H9 (cell line): ENCODE measurements at regions not wholly inside any gene's neighbourhood (a gene's known extent, or its start where the extent isn't known, plus 50 kb on each side); places are given as distances from the start of the nearest gene placed in this dataset.

Experiments used
- DNase-seq: peaks from one replicate; pipeline ENCODE4 v3.0.0-alpha.2; 2017
- H2AFZ ChIP-seq: one replicate; pipeline ENCODE4 v1.6.1; 2013; ENCODE audit warnings: mild to moderate bottlenecking, low read length, control low read depth, moderate library complexity
- H2AK5ac ChIP-seq: 2 replicates; pipeline ENCODE4 v1.6.1; 2013; ENCODE audit warnings: low read length, control low read depth, mixed read lengths; ENCODE audit not compliant: insufficient read length
- H2BK120ac ChIP-seq: one replicate; pipeline ENCODE4 v1.6.1; 2013; ENCODE audit warnings: low read depth, mild to moderate bottlenecking, low read length, control low read depth, inconsistent platforms; ENCODE audit not compliant: poor library complexity, severe bottlenecking
- H2BK12ac ChIP-seq: 2 replicates; pipeline ENCODE4 v1.6.1; 2013; ENCODE audit warnings: low read length, control low read depth, mixed read lengths, low read depth; ENCODE audit not compliant: insufficient read length
- H2BK15ac ChIP-seq: 2 replicates; pipeline ENCODE4 v1.6.1; 2013; ENCODE audit warnings: low read depth, low read length, control low read depth
- H2BK20ac ChIP-seq: one replicate; pipeline ENCODE4 v1.6.1; 2013; ENCODE audit warnings: low read depth, mild to moderate bottlenecking, low read length, control low read depth, inconsistent platforms; ENCODE audit not compliant: poor library complexity, severe bottlenecking
- H2BK5ac ChIP-seq: 2 replicates; pipeline ENCODE4 v1.6.1; 2013; ENCODE audit warnings: low read length, control low read depth, mixed read lengths; ENCODE audit not compliant: insufficient read length
- H3K14ac ChIP-seq: 2 replicates; pipeline ENCODE4 v1.6.1; 2013; ENCODE audit warnings: low read length, control low read depth; ENCODE audit not compliant: insufficient read depth
- H3K18ac ChIP-seq: 2 replicates; pipeline ENCODE4 v1.6.1; 2013; ENCODE audit warnings: low read depth, mild to moderate bottlenecking, mixed read lengths, low read length, control low read depth; ENCODE audit not compliant: insufficient read length
- H3K23ac ChIP-seq: 2 replicates; pipeline ENCODE4 v1.6.1; 2013; ENCODE audit warnings: low read length, control low read depth, mixed read lengths, low read depth; ENCODE audit not compliant: insufficient read length
- H3K23me2 ChIP-seq: 2 replicates; pipeline ENCODE4 v1.6.1; 2013; ENCODE audit warnings: low read depth, mild to moderate bottlenecking, mixed read lengths, low read length, control low read depth; ENCODE audit not compliant: insufficient read length, poor library complexity, severe bottlenecking
- H3K27ac ChIP-seq: 2 replicates; pipeline ENCODE4 v1.5.1; 2013; ENCODE audit warnings: low read length, control low read depth, mixed read lengths, low read depth; ENCODE audit not compliant: insufficient read length
- H3K27me3 ChIP-seq: 2 replicates; pipeline ENCODE4 v1.6.1; 2013; ENCODE audit warnings: low read length, control low read depth, inconsistent platforms; ENCODE audit not compliant: insufficient read depth
- H3K4ac ChIP-seq: 2 replicates; pipeline ENCODE4 v1.6.1; 2013; ENCODE audit warnings: low read depth, mild to moderate bottlenecking, control low read depth, inconsistent platforms, low read length, moderate library complexity
- H3K4me1 ChIP-seq: 2 replicates; pipeline ENCODE4 v1.6.1; 2013; ENCODE audit warnings: low read length, control low read depth, inconsistent platforms; ENCODE audit not compliant: insufficient read depth
- H3K4me2 ChIP-seq: 2 replicates; pipeline ENCODE4 v1.6.1; 2013; ENCODE audit warnings: low read length, control low read depth, mixed read lengths; ENCODE audit not compliant: insufficient read length, insufficient read depth
- H3K56ac ChIP-seq: 2 replicates; pipeline ENCODE4 v1.6.1; 2013; ENCODE audit warnings: low read depth, mild to moderate bottlenecking, mixed read lengths, low read length, control low read depth; ENCODE audit not compliant: insufficient read length
- H3K79me1 ChIP-seq: 2 replicates; pipeline ENCODE4 v1.6.1; 2013; ENCODE audit warnings: low read depth, mild to moderate bottlenecking, moderate library complexity, low read length, control low read depth, inconsistent platforms; ENCODE audit not compliant: insufficient read depth, poor library complexity, severe bottlenecking
- H3K79me2 ChIP-seq: 2 replicates; pipeline ENCODE4 v1.6.1; 2013; ENCODE audit warnings: low read length, control low read depth, inconsistent platforms; ENCODE audit not compliant: insufficient read depth
- H3K9ac ChIP-seq: 2 replicates; pipeline ENCODE4 v1.6.1; 2013; ENCODE audit warnings: low read length, control low read depth, mixed read lengths; ENCODE audit not compliant: insufficient read length; ENCODE audit errors: extremely low read depth
- H3K9me3 ChIP-seq: one replicate; pipeline ENCODE4 v1.6.1; 2013; ENCODE audit warnings: low read depth, low read length, inconsistent platforms; ENCODE audit not compliant: control insufficient read depth
- H3T11ph ChIP-seq: one replicate; pipeline ENCODE4 v1.6.1; 2013; ENCODE audit warnings: mild to moderate bottlenecking, low read length, control low read depth, inconsistent platforms
- H4K20me1 ChIP-seq: one replicate; pipeline ENCODE4 v1.6.1; 2013; ENCODE audit not compliant: control insufficient read depth, insufficient read length, insufficient read depth
- H4K5ac ChIP-seq: 2 replicates; pipeline ENCODE4 v1.6.1; 2013; ENCODE audit warnings: low read depth, mild to moderate bottlenecking, mixed read lengths, low read length, control low read depth; ENCODE audit not compliant: insufficient read length
- H4K8ac ChIP-seq: replicated peaks from 2 replicates; pipeline ENCODE4 v1.6.1; 2013; ENCODE audit warnings: low read length, control low read depth, mixed read lengths, low read depth; ENCODE audit not compliant: insufficient read length
- H4K91ac ChIP-seq: 2 replicates; pipeline ENCODE4 v1.6.1; 2013; ENCODE audit warnings: low read depth, mild to moderate bottlenecking, moderate library complexity, mixed read lengths, low read length, control low read depth; ENCODE audit not compliant: insufficient read length
- H3K27ac Mint-ChIP-seq, 3 experiments: 2 replicates in 2 of 3; 3 replicates in 1 of 3; pipeline ENCODE4 v1.8.0; 2020 to 2021; ENCODE audit warnings: mixed read lengths in 3 of 3, mild to moderate bottlenecking in 1 of 3, moderate library complexity in 1 of 3
- H3K27me3 Mint-ChIP-seq: 2 replicates; pipeline ENCODE4 v1.8.0; 2021; ENCODE audit warnings: low read depth, mild to moderate bottlenecking, moderate library complexity, mixed read lengths
- H3K36me3 Mint-ChIP-seq, 3 experiments: 2 replicates in 2 of 3; 3 replicates in 1 of 3; pipeline ENCODE4 v1.8.0; 2020 to 2021; ENCODE audit warnings: low read depth in 3 of 3, mixed read lengths in 3 of 3; ENCODE audit not compliant: insufficient read depth in 1 of 3
- H3K4me1 Mint-ChIP-seq, 2 experiments: 2 replicates each; pipeline ENCODE4 v1.8.0; 2020; ENCODE audit warnings: mixed read lengths in 2 of 2
- H3K4me3 Mint-ChIP-seq, 2 experiments: 2 replicates in 1 of 2; 3 replicates in 1 of 2; pipeline ENCODE4 v1.8.0; 2020 to 2021; ENCODE audit warnings: mild to moderate bottlenecking in 2 of 2, mixed read lengths in 2 of 2, moderate library complexity in 1 of 2
- H3K9me3 Mint-ChIP-seq, 2 experiments: 2 replicates in 1 of 2; 3 replicates in 1 of 2; pipeline ENCODE4 v1.8.0; 2020; ENCODE audit warnings: mild to moderate bottlenecking in 2 of 2, mixed read lengths in 2 of 2, moderate library complexity in 1 of 2
- WGBS: extraction: QIAGEN DNeasy Blood & Tissue Kit; methylation state at CpG from one replicate; pipeline ENCODE4 v1.1.7; 2013; ENCODE audit warnings: missing lambda C conversion rate, low lambda C conversion rate, mixed read lengths; ENCODE audit not compliant: insufficient read length; ENCODE audit errors: extremely low coverage; 5-methylcytosine and 5-hydroxymethylcytosine counted together
- TF ChIP-seq, protein P1 (sequence below): fragments of 200-600 bp; sonication (generic); conservative IDR thresholded peaks from 3 replicates; pipeline ENCODE4 v1.8.0; 2021; ENCODE audit warnings: antibody characterized with exemption, mild to moderate bottlenecking

GRCh38 chr17:14750866-14751265 is 450.0 kb downstream of the HS3ST3B1 start:
- Mint-ChIP-seq H3K27me3 (no peaks in the 10 kb centered on the region; the same call in 1 of the 2 replicates), H3K36me3 (peaks cover 0 to 7% (median 3%) of the 10 kb centered on the region in 3 experiments; a peak in 3 of 7 replicates), H3K27ac (peak overlapping the region in 1 of 3 experiments; percentile 15; a peak in 1 of 7 replicates), H3K4me3 (no peak overlapping the region), H3K4me1 (no peaks in the 10 kb centered on the region), H3K9me3 (peaks cover 0 to 6% of the 10 kb centered on the region in 2 experiments; a peak in 1 of 5 replicates)
- H4K5ac ChIP-seq = no peak overlapping the region
- H3K23me2 ChIP-seq = no peaks in the 10 kb centered on the region
- no peak overlapping the region for H2BK15ac ChIP-seq
- no peak overlapping the region for H3K14ac ChIP-seq
- no peaks in the 10 kb centered on the region for H3K79me1 ChIP-seq
- DNase-seq = no peak
- no peak overlapping the region for H2BK20ac ChIP-seq
- no peak overlapping the region for H3K4ac ChIP-seq
- H3K27ac ChIP-seq = no peak overlapping the region
- H2BK5ac ChIP-seq = no peak overlapping the region
- H3K79me2 ChIP-seq = no peaks in the 10 kb centered on the region
- no peak overlapping the region for H4K8ac ChIP-seq
- H3K18ac ChIP-seq = no peak overlapping the region
- H2BK120ac ChIP-seq = no peak overlapping the region
- H2BK12ac ChIP-seq = no peak overlapping the region
- no peak overlapping the region for H2AFZ ChIP-seq
- no peaks in the 10 kb centered on the region for H3K9me3 ChIP-seq
- H3K56ac ChIP-seq = no peak overlapping the region
- H3K4me2 ChIP-seq = no peak overlapping the region
- no peak overlapping the region for H4K91ac ChIP-seq
- no peak overlapping the region for H2AK5ac ChIP-seq
- WGBS = no CpG with 5 or more reads among the region's 5 CpGs
- no peak overlapping the region for H3T11ph ChIP-seq
- H3K23ac ChIP-seq = no peak overlapping the region
- no peak overlapping the region for H3K9ac ChIP-seq
- no peaks in the 10 kb centered on the region for H3K27me3 ChIP-seq
- H4K20me1 ChIP-seq = no peaks in the 10 kb centered on the region
- no peaks in the 10 kb centered on the region for H3K4me1 ChIP-seq
- TF ChIP-seq, protein P1, sequence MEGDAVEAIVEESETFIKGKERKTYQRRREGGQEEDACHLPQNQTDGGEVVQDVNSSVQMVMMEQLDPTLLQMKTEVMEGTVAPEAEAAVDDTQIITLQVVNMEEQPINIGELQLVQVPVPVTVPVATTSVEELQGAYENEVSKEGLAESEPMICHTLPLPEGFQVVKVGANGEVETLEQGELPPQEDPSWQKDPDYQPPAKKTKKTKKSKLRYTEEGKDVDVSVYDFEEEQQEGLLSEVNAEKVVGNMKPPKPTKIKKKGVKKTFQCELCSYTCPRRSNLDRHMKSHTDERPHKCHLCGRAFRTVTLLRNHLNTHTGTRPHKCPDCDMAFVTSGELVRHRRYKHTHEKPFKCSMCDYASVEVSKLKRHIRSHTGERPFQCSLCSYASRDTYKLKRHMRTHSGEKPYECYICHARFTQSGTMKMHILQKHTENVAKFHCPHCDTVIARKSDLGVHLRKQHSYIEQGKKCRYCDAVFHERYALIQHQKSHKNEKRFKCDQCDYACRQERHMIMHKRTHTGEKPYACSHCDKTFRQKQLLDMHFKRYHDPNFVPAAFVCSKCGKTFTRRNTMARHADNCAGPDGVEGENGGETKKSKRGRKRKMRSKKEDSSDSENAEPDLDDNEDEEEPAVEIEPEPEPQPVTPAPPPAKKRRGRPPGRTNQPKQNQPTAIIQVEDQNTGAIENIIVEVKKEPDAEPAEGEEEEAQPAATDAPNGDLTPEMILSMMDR = no peak
